ENCODE measurements at regions not wholly inside any gene's neighbourhood (a gene's known extent, or its start where the extent isn't known, plus 50 kb on each side); places are given as distances from the start of the nearest gene placed in this dataset.

- TF ChIP-seq, protein P1, sequence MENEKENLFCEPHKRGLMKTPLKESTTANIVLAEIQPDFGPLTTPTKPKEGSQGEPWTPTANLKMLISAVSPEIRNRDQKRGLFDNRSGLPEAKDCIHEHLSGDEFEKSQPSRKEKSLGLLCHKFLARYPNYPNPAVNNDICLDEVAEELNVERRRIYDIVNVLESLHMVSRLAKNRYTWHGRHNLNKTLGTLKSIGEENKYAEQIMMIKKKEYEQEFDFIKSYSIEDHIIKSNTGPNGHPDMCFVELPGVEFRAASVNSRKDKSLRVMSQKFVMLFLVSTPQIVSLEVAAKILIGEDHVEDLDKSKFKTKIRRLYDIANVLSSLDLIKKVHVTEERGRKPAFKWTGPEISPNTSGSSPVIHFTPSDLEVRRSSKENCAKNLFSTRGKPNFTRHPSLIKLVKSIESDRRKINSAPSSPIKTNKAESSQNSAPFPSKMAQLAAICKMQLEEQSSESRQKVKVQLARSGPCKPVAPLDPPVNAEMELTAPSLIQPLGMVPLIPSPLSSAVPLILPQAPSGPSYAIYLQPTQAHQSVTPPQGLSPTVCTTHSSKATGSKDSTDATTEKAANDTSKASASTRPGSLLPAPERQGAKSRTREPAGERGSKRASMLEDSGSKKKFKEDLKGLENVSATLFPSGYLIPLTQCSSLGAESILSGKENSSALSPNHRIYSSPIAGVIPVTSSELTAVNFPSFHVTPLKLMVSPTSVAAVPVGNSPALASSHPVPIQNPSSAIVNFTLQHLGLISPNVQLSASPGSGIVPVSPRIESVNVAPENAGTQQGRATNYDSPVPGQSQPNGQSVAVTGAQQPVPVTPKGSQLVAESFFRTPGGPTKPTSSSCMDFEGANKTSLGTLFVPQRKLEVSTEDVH (IDR thresholded peaks at IDR 0.05; ENCODE audit: low read depth, partially characterized antibody) = no peak
- TF ChIP-seq, protein P2, sequence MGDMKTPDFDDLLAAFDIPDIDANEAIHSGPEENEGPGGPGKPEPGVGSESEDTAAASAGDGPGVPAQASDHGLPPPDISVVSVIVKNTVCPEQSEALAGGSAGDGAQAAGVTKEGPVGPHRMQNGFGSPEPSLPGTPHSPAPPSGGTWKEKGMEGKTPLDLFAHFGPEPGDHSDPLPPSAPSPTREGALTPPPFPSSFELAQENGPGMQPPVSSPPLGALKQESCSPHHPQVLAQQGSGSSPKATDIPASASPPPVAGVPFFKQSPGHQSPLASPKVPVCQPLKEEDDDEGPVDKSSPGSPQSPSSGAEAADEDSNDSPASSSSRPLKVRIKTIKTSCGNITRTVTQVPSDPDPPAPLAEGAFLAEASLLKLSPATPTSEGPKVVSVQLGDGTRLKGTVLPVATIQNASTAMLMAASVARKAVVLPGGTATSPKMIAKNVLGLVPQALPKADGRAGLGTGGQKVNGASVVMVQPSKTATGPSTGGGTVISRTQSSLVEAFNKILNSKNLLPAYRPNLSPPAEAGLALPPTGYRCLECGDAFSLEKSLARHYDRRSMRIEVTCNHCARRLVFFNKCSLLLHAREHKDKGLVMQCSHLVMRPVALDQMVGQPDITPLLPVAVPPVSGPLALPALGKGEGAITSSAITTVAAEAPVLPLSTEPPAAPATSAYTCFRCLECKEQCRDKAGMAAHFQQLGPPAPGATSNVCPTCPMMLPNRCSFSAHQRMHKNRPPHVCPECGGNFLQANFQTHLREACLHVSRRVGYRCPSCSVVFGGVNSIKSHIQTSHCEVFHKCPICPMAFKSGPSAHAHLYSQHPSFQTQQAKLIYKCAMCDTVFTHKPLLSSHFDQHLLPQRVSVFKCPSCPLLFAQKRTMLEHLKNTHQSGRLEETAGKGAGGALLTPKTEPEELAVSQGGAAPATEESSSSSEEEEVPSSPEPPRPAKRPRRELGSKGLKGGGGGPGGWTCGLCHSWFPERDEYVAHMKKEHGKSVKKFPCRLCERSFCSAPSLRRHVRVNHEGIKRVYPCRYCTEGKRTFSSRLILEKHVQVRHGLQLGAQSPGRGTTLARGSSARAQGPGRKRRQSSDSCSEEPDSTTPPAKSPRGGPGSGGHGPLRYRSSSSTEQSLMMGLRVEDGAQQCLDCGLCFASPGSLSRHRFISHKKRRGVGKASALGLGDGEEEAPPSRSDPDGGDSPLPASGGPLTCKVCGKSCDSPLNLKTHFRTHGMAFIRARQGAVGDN (IDR thresholded peaks at IDR 0.05) = no peak
- TF ChIP-seq REST (IDR thresholded peaks at IDR 0.05; ENCODE audit: low read depth, low read length) = no peak
- TF ChIP-seq WRNIP1 (IDR thresholded peaks at IDR 0.05; ENCODE audit: borderline replicate concordance, low read depth, low read length) = no peak
- TF ChIP-seq SMAD5 (IDR thresholded peaks at IDR 0.05; ENCODE audit: low read depth) = no peak
- TF ChIP-seq ZNF622 (IDR thresholded peaks at IDR 0.05) = no peak
- TF ChIP-seq ZBTB11 (CRISPR knock-in tag; IDR thresholded peaks at IDR 0.05) = no peak
- no peak for TF ChIP-seq SMARCA5 (IDR thresholded peaks at IDR 0.05)
- no peak for TF ChIP-seq TBL1XR1 (IDR thresholded peaks at IDR 0.05; ENCODE audit: low read depth, low read length)
- TF ChIP-seq, protein P3, sequence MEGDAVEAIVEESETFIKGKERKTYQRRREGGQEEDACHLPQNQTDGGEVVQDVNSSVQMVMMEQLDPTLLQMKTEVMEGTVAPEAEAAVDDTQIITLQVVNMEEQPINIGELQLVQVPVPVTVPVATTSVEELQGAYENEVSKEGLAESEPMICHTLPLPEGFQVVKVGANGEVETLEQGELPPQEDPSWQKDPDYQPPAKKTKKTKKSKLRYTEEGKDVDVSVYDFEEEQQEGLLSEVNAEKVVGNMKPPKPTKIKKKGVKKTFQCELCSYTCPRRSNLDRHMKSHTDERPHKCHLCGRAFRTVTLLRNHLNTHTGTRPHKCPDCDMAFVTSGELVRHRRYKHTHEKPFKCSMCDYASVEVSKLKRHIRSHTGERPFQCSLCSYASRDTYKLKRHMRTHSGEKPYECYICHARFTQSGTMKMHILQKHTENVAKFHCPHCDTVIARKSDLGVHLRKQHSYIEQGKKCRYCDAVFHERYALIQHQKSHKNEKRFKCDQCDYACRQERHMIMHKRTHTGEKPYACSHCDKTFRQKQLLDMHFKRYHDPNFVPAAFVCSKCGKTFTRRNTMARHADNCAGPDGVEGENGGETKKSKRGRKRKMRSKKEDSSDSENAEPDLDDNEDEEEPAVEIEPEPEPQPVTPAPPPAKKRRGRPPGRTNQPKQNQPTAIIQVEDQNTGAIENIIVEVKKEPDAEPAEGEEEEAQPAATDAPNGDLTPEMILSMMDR (IDR thresholded peaks at IDR 0.05 in 2 of 3, conservative IDR thresholded peaks at IDR 0.05 in 1 of 3; ENCODE audit: control insufficient read depth in 2 of 3, extremely low read depth in 1 of 3, insufficient read depth in 1 of 3, low read depth in 3 of 3, low read length in 3 of 3) = no peak
- no peak for TF ChIP-seq NR2C1 (IDR thresholded peaks at IDR 0.05)
- TF ChIP-seq USF2 (IDR thresholded peaks at IDR 0.05; ENCODE audit: borderline replicate concordance, low read depth, low read length) = no peak
- TF ChIP-seq NFYB (IDR thresholded peaks at IDR 0.05; ENCODE audit: insufficient read depth, low read depth, low read length) = no peak
These were observed 365.5 kb downstream of the TNS3 start (continued) for GRCh38 chr7:47216439-47216838.
